ENCODE measurements at regions not wholly inside any gene's neighbourhood (a gene's known extent, or its start where the extent isn't known, plus 50 kb on each side); places are given as distances from the start of the nearest gene placed in this dataset.

DNA sequence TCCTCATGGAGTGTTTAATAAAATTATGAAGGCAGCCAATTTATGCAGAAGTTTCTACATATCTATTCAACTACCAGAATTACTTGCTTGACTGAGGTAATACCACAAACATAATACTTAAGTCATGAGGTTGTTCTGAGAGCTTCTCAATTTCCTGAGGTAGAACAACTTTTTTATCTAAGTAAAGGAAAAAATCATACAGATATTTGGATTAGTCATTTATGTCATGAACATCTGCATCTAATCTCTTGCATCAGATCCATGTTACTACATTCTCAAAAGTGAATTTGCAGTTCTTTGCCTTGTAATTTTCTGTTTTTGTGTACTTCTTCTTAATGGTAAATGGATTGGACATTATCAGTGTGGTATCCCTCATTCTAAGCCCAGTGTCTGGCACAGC lies 60.4 kb upstream of the RGMB start:
- Mint-ChIP-seq H3K27ac (no peak overlapping the region), H3K27me3 (no peaks in the 10 kb centered on the region), H3K4me1 (no peaks in the 10 kb centered on the region), H3K9me3 (no peaks in the 10 kb centered on the region), H3K4me3 (no peak overlapping the region), H3K36me3 (ENCODE audit: low read depth) (no peaks in the 10 kb centered on the region)
- ATAC-seq (ENCODE audit: low read depth) (no peak), DNase-seq (no peak)
- TF ChIP-seq, protein P1, sequence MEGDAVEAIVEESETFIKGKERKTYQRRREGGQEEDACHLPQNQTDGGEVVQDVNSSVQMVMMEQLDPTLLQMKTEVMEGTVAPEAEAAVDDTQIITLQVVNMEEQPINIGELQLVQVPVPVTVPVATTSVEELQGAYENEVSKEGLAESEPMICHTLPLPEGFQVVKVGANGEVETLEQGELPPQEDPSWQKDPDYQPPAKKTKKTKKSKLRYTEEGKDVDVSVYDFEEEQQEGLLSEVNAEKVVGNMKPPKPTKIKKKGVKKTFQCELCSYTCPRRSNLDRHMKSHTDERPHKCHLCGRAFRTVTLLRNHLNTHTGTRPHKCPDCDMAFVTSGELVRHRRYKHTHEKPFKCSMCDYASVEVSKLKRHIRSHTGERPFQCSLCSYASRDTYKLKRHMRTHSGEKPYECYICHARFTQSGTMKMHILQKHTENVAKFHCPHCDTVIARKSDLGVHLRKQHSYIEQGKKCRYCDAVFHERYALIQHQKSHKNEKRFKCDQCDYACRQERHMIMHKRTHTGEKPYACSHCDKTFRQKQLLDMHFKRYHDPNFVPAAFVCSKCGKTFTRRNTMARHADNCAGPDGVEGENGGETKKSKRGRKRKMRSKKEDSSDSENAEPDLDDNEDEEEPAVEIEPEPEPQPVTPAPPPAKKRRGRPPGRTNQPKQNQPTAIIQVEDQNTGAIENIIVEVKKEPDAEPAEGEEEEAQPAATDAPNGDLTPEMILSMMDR (IDR thresholded peaks at IDR 0.05): no peak
- POLR2A ChIA-PET: no interaction called here
- intact Hi-C loops (cut with micrococcal nuclease): no loop called here
- CTCF ChIA-PET: no interaction called here

DNA sequence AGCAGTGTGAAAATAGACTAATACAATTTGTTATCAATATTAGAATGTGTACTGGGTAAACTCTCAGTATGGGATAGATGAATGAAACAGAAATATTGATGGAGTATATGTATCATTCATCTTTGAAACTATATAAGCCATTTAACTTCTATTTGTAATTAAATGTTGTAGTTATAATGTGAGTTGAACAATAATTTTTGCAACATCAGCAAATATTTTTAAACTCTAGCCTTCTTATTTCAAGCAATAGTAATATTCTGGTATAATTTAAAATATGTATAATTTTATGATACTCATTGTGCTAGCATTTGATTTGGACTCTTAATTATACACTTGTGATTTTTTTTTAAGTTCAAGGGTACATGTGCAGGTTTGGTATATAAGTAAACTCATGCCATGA lies 59.6 kb upstream of the RGMB start:
- ChIA-PET POLR2A (no interaction called here), CTCF (no interaction called here)
- Mint-ChIP-seq H3K27me3 (peaks cover 4% of the 10 kb centered on the region), H3K9me3 (peaks cover 5% of the 10 kb centered on the region), H3K4me1 (no peaks in the 10 kb centered on the region), H3K27ac (no peak overlapping the region), H3K36me3 (ENCODE audit: low read depth) (no peaks in the 10 kb centered on the region), H3K4me3 (no peak overlapping the region)
- DNase-seq (no peak), ATAC-seq (ENCODE audit: low read depth) (no peak)
- TF ChIP-seq, protein P1 (IDR thresholded peaks at IDR 0.05): no peak
- intact Hi-C loops (cut with micrococcal nuclease): no loop called here

DNA sequence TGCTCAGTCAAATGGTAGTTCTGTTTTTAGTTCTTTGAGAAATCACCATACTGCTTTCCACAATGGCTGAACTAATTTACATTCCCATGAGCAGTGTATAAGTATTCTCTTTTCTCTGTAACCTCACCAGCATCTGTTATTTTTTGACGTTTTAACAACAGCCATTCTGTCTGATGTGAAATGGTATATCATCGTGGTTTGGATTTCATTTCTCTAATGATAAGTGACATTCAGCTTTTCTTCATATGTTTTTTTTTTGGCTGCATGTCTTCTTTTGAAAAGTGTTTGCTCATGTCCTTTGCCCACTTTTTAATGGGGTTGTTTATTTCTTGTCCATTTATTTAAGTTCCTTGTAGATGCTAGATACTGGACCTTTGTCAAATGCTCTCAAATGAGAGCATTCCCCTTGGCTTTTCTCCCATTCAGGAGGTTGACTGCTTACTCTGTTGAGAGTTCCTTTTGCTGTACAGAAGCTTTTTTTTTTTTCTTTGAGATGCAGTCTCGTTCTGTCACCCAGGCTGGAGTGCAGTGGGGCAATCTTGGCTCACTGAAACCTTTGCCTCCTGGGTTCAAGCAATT lies 58.7 kb upstream of the RGMB start:
- ChIA-PET POLR2A (no interaction called here), CTCF (no interaction called here)
- TF ChIP-seq, protein P1 (IDR thresholded peaks at IDR 0.05): no peak
- Mint-ChIP-seq H3K4me3 (no peak overlapping the region), H3K4me1 (no peaks in the 10 kb centered on the region), H3K27ac (no peak overlapping the region), H3K36me3 (ENCODE audit: low read depth) (no peaks in the 10 kb centered on the region), H3K9me3 (peaks cover 11% of the 10 kb centered on the region), H3K27me3 (peaks cover 8% of the 10 kb centered on the region)
- ATAC-seq (ENCODE audit: low read depth) (no peak), DNase-seq (no peak)
- intact Hi-C loops (cut with micrococcal nuclease): no loop called here

DNA sequence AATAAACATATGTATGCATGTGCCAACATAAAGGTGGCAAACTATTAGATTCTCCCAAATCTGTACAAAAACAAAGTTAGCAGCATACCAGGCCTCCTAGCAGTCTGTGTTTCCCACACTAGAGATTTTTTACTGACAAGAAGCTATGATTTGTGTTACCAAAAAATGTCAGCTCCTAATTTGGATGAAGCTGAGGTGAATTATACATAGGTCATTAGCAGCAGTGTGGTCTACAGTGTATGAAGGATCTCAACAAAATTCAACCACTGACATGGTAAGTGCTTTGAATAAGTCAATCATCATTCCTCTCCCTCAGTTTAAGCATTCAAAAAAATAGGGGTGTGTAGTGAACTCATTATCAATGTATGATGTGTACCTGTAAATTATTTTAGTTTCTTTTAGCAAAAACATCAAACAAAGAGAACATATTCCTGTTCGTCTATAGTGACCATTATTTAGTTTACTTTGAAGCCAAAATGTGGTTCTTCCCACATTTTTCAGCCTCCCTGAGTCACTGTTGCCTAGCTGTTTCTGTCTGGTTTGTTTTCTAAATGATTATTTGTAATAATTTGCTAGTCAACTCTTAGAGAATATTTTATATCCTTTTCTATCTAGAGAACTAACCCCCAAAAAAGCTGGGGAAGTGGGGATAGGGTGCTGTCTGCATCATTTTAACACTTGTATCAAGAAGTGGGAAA lies 52.1 kb upstream of the RGMB start:
- POLR2A ChIA-PET: no interaction called here
- intact Hi-C loops (cut with micrococcal nuclease): no loop called here

DNA sequence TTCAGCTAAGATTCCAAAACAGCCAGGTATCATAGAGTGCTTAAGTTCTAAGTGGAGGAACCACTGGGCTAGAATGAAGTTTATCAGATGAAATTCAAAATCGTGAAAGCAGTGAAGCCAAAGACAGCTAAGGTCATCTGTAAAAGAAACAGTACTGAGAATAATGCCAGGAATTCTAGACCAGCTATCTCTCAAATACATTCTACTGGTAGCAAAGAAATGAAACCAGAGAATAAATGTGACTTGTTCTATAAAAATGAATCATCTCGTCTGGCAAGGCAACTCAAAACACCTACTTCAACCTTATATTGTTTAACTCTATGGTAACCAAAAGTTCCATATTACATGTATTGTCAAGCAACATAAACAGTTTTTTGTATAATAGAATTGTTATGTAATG lies 51.3 kb upstream of the RGMB start:
- TF ChIP-seq, protein P1 (IDR thresholded peaks at IDR 0.05): no peak
- Mint-ChIP-seq H3K9me3 (peaks cover 11% of the 10 kb centered on the region), H3K4me3 (no peak overlapping the region), H3K4me1 (no peaks in the 10 kb centered on the region), H3K27me3 (peaks cover 10% of the 10 kb centered on the region), H3K36me3 (ENCODE audit: low read depth) (no peaks in the 10 kb centered on the region), H3K27ac (no peak overlapping the region)
- no peak for DNase-seq
- intact Hi-C loops (cut with micrococcal nuclease): no loop called here
- ATAC-seq (ENCODE audit: low read depth): no peak
- ChIA-PET CTCF (no interaction called here), POLR2A (no interaction called here)

More for the DNA sequence above, 52.1 kb upstream of the RGMB start:
- CTCF ChIA-PET: no interaction called here
- Mint-ChIP-seq H3K4me3 (no peak overlapping the region), H3K27ac (no peak overlapping the region), H3K4me1 (no peaks in the 10 kb centered on the region), H3K9me3 (peaks cover 11% of the 10 kb centered on the region), H3K36me3 (ENCODE audit: low read depth) (no peaks in the 10 kb centered on the region), H3K27me3 (peaks cover 10% of the 10 kb centered on the region)
- no peak for ATAC-seq (ENCODE audit: low read depth)
- TF ChIP-seq, protein P1 (IDR thresholded peaks at IDR 0.05): no peak
- no peak for DNase-seq

All from activated B cell treated with CpG ODN at 0.5 μM for 24 hours (primary cell).